ENCODE measurements at regions not wholly inside any gene's neighbourhood (a gene's known extent, or its start where the extent isn't known, plus 50 kb on each side); places are given as distances from the start of the nearest gene placed in this dataset.
"Not testable (repeated sequence)": the region's sequence is repeated elsewhere in the genome, so short reads cannot be mapped to it uniquely, and the experiment has no call there.

- in situ Hi-C loops (cut with HindIII; ENCODE audit: low sequenced_read_pairs), result no loop called here
Observed at GRCh38 chr2:132270981-132271546, 109.3 kb upstream of the ANKRD30BL start.

GRCh38 chr2:132271794-132272193, 110.0 kb upstream of the ANKRD30BL start:
- in situ Hi-C loops (cut with HindIII; ENCODE audit: low sequenced_read_pairs); DNase-seq (ENCODE audit: low spot score): not testable (repeated sequence)

More at GRCh38 chr2:132270981-132271546, 109.3 kb upstream of the ANKRD30BL start:
- no peak for DNase-seq (ENCODE audit: low spot score)

- in situ Hi-C loops (cut with HindIII; ENCODE audit: low sequenced_read_pairs), result no loop called here
- DNase-seq (ENCODE audit: low spot score), result no peak
Observed at GRCh38 chr2:132272713-132273112, 111.0 kb upstream of the ANKRD30BL start.

GRCh38 chr2:132273585-132273984, 111.8 kb upstream of the ANKRD30BL start:
- DNase-seq (ENCODE audit: low spot score); in situ Hi-C loops (cut with HindIII; ENCODE audit: low sequenced_read_pairs): not testable (repeated sequence)

- DNase-seq (ENCODE audit: low spot score), result no peak
- in situ Hi-C loops (cut with HindIII; ENCODE audit: low sequenced_read_pairs), result no loop called here
Observed at GRCh38 chr2:132274000-132274399, 112.2 kb upstream of the ANKRD30BL start.

GRCh38 chr2:132275396-132275795, 113.6 kb upstream of the ANKRD30BL start:
- in situ Hi-C loops (cut with HindIII; ENCODE audit: low sequenced_read_pairs), result no loop called here
- no peak for DNase-seq (ENCODE audit: low spot score)

- no peak for DNase-seq (ENCODE audit: low spot score)
- in situ Hi-C loops (cut with HindIII; ENCODE audit: low sequenced_read_pairs), result no loop called here
Observed at GRCh38 chr2:132276571-132276981, 114.8 kb upstream of the ANKRD30BL start.

- in situ Hi-C loops (cut with HindIII; ENCODE audit: low sequenced_read_pairs), result no loop called here
Observed at GRCh38 chr2:132278267-132278666, 116.5 kb upstream of the ANKRD30BL start.

GRCh38 chr2:132279344-132279743, 117.6 kb upstream of the ANKRD30BL start:
- no peak for DNase-seq (ENCODE audit: low spot score)
- in situ Hi-C loops (cut with HindIII; ENCODE audit: low sequenced_read_pairs), result no loop called here

More at GRCh38 chr2:132278267-132278666, 116.5 kb upstream of the ANKRD30BL start:
- no peak for DNase-seq (ENCODE audit: low spot score)

GRCh38 chr2:132279930-132280615, 118.3 kb upstream of the ANKRD30BL start:
- DNase-seq (ENCODE audit: low spot score), result no peak
- in situ Hi-C loops (cut with HindIII; ENCODE audit: low sequenced_read_pairs), result no loop called here

- no peak for DNase-seq (ENCODE audit: low spot score)
- in situ Hi-C loops (cut with HindIII; ENCODE audit: low sequenced_read_pairs), result no loop called here
Observed at GRCh38 chr2:132280912-132281311, 119.2 kb upstream of the ANKRD30BL start.

- DNase-seq (ENCODE audit: low spot score); in situ Hi-C loops (cut with HindIII; ENCODE audit: low sequenced_read_pairs): not testable (repeated sequence)
Observed at GRCh38 chr2:132282104-132282503, 120.4 kb upstream of the ANKRD30BL start.

- in situ Hi-C loops (cut with HindIII; ENCODE audit: low sequenced_read_pairs), result no loop called here
- no peak for DNase-seq (ENCODE audit: low spot score)
Observed at GRCh38 chr2:132282911-132283310, 121.2 kb upstream of the ANKRD30BL start.

- DNase-seq (ENCODE audit: low spot score); in situ Hi-C loops (cut with HindIII; ENCODE audit: low sequenced_read_pairs): not testable (repeated sequence)
Observed at GRCh38 chr2:132286289-132286911, 124.6 kb upstream of the ANKRD30BL start.

- DNase-seq (ENCODE audit: low spot score); in situ Hi-C loops (cut with HindIII; ENCODE audit: low sequenced_read_pairs): not testable (repeated sequence)
Observed at GRCh38 chr2:132287910-132288309, 126.2 kb upstream of the ANKRD30BL start.

GRCh38 chr2:132289138-132289537, 127.4 kb upstream of the ANKRD30BL start:
- DNase-seq (ENCODE audit: low spot score); in situ Hi-C loops (cut with HindIII; ENCODE audit: low sequenced_read_pairs): not testable (repeated sequence)

GRCh38 chr2:132289812-132290211, 126.8 kb upstream of the GPR39 start:
- in situ Hi-C loops (cut with HindIII; ENCODE audit: low sequenced_read_pairs); DNase-seq (ENCODE audit: low spot score): not testable (repeated sequence)

- DNase-seq (ENCODE audit: low spot score); in situ Hi-C loops (cut with HindIII; ENCODE audit: low sequenced_read_pairs): not testable (repeated sequence)
Observed at GRCh38 chr2:132300592-132301378, 115.8 kb upstream of the GPR39 start.

- in situ Hi-C loops (cut with HindIII; ENCODE audit: low sequenced_read_pairs), result not testable (repeated sequence)
Observed at GRCh38 chr2:132304661-132305380, 111.8 kb upstream of the GPR39 start.

More at GRCh38 chr2:132304661-132305380, 111.8 kb upstream of the GPR39 start:
- DNase-seq (ENCODE audit: low spot score), result peak; percentile 52
